ENCODE measurements at regions not wholly inside any gene's neighbourhood (a gene's known extent, or its start where the extent isn't known, plus 50 kb on each side); places are given as distances from the start of the nearest gene placed in this dataset.
"Not testable (repeated sequence)": the region's sequence is repeated elsewhere in the genome, so short reads cannot be mapped to it uniquely, and the experiment has no call there.

GRCh38 chr12:68479896-68480291, 130.8 kb upstream of the RAP1B start:
- no peak for DNase-seq

DNA sequence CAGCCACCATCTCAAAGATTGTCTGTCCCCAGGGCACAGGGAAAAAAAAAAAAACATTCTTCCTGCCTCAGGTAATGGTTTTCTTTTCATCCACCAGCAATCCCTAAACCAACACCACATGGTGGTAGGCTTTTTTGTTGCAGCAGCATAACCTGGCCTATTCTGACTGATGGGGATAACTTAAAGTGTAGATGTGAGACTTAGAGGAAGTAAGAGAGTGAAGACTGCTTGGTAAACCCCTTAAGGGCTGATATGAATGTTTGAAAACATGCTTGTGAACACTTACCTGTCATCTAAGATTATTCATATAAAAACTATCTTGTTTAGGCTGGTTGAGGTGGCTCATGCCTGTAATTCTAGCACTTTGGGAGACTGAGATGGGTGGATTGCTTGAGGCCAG, 130.2 kb upstream of the RAP1B start:
- DNase-seq = no peak

- no peak for DNase-seq
These were observed 129.3 kb upstream of the RAP1B start for GRCh38 chr12:68481181-68481941.

- no peak for DNase-seq
These were observed 128.7 kb upstream of the RAP1B start for GRCh38 chr12:68482014-68482413.

GRCh38 chr12:68482660-68483059, 128.0 kb upstream of the RAP1B start:
- DNase-seq = no peak

- DNase-seq = no peak
These were observed 126.9 kb upstream of the RAP1B start for GRCh38 chr12:68483592-68484383.

DNA sequence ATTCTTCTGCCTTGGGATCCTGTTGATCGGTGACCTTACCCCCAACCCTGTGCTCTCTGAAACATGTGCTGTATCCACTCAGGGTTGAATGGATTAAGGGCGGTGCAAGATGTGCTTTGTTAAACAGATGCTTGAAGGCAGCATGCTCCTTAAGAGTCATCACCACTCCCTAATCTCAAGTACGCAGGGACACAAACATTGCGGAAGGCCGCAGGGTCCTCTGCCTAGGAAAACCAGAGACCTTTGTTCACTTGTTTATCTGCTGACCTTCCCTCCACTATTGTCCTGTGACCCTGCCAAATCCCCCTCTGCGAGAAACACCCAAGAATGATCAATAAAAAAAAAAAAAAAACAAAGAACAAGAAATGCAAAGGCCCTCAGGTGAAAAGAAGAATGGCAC, 126.1 kb upstream of the RAP1B start:
- DNase-seq = not testable (repeated sequence)

DNA sequence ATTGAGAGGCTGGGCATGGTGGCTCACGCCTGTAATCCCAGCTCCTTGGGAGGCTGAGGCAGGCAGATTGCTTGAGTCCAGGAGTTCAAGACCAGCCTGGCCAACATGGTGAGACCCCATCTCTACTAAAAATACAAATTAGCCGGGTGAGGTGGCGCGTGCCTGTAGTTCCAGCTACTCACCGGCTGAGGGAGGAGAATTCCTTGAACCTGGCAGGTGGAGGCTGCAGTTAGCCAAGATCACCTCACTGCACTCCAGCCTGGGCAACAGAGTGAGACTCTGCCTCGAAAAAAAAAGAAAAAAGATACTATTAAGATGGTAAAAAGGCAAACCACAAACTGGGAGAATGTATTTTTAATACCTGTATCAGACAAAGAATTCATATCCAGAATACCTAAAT, 124.2 kb upstream of the RAP1B start:
- DNase-seq = not testable (repeated sequence)

- DNase-seq = no peak
These were observed 122.9 kb upstream of the RAP1B start for GRCh38 chr12:68487721-68488309.

GRCh38 chr12:68489273-68489672, 121.4 kb upstream of the RAP1B start:
- DNase-seq = no peak

DNA sequence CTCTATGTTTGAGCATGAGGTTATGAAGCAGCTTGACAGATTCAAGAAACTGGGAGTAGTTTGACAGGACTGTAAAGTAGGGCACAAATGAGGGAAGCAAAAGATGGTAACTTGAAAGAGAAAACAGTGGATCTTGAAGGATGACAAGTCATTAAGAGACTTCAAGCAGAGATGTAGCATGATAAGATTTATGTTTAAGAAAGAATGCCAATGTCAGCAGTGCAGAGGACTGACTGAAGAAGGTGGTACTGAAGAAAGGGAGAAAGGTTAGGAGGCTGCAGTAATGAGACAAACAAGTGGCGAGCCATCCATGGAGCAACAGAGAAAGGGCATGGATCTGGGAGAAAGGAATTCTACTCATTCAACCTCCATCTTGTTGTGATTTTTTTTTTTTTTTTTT, 120.2 kb upstream of the RAP1B start:
- DNase-seq = no peak

DNA sequence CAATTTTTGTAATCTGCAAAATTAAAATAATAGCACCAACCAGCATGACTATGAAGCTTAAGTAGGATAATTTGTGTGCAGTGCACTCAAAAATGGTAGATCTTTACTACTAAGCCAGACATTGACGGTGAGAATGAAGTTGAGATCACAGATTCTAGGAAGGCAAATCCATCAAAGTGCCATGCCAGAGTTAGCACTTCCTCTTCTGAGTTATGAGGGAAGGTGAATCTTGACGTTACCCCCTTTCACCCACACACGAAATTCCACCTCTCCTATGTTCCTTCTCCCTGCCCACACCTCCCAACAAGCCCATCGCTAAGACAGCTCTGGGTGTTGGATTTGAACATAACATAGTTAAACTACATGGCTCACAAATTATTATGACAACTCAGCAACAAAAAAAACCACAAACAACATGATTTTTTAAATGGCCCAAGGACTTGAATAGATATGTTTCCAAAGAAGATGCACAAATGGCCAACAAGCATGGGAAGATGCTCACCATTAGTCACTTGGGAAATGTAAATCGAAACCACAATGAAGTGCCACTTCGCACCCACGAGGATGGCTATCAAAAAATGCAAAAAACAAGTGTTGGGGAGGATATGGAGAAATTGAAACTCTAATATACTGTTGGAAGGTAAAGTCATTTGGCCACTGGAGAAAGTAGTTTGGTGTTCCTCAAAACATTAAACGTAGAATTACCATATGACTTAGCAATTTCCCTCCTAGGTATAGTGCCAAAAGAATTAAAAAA, 119.3 kb upstream of the RAP1B start:
- no peak for DNase-seq

- peak; percentile 39 for DNase-seq
These were observed 115.2 kb upstream of the RAP1B start for GRCh38 chr12:68495336-68496070.

DNA sequence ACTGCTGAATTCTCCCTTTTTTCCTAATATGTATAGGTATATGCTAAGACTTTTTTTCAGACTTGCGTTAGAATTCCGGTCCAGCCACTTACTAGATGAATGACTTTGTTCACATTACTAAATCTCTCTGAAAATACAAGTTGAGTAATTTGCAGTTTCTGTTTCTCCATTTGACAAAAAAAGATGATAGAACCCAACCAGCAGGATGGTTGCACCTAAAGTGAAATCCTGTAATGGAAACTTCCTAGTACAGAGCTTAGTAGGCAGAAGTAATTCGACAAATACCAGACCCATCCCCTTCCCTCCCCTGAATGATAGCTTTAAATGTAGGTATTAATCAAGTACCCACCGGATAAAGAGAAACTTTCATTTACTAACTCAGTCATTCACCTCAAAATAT, 113.6 kb upstream of the RAP1B start:
- no peak for DNase-seq

GRCh38 chr12:68497702-68498101, 113.0 kb upstream of the RAP1B start:
- peak; percentile 29 for DNase-seq

DNA sequence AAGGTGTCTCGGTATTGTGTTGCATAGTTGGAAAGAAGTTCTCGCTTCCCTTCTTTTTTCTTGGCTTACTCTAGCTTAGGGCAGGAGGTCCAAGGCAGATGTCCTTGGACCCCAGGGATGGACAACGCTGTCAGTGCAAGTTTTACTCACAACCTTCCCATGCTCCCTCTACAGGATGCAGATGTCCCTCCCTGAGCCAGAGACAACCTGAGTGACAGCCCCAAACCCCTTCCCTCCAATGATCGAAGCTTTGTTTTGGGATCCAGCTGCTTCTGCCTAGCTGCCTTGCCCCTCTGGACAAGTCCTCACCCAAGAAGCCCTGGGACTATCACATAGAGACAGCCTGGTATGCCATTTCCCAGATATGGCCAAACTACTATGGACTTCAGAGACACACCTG, 112.0 kb upstream of the RAP1B start:
- DNase-seq = no peak

DNA sequence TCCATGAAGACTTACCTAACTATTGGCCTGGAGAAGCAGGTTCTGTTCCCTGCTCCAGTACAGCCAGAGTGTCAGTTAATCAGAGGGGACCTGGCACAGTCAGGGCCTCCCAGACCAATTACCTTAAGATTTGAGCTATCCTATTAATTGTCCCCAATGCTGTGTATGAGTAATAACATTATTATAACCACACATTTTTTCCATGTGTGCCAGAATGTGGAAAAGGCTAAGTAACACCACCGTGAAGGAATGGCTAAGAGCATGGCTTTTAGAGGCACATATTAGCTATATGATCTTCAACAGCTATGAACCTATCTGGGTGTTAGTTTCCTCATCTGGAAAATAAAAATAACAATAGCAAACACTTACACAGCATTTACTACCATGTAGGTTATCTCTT, 111.1 kb upstream of the RAP1B start:
- no peak for DNase-seq

GRCh38 chr12:68501226-68501625, 109.5 kb upstream of the RAP1B start:
- no peak for DNase-seq

DNA sequence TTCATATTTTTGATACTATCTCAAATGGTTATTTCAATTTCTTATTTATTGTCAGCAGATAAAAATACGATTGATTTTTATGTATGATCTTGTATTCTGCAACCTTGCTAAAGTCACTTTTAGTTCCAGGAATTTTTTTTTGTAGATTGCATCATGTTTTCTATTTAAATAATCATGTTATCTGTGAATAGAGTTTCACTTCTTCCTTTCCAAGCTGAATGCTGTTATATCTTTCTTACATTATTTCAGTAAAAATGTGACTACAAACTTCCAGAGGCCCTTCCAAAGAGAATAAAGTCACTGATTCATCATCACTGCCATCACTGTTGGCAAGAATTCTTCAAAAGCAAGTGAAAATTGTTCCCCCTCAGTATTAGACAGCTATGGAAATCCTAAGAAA, 104.7 kb upstream of the RAP1B start:
- DNase-seq = no peak

- DNase-seq = no peak
These were observed 104.1 kb upstream of the RAP1B start for GRCh38 chr12:68506619-68507018.

GRCh38 chr12:68507657-68508056, 103.0 kb upstream of the RAP1B start:
- DNase-seq = no peak

DNA sequence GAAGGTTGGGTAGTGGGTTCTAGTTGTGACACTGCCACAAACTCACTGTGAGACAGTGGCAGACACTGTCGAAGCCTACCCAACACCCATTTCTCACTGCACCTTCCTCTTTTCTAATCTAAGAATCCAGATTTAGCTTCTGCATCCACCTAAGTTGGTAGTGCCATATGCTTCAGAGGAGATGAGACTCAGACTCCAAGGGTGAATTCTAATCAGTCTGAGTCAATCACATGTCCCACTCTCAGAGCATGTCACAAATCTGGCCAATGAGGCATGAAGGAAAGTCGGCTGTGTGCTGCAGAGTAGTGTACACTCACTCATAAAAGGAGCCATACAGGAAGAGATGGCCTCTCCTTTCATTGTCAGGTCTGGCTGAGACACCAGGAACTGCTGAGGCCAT, 102.1 kb upstream of the RAP1B start:
- DNase-seq = no peak

All from renal pelvis (tissue), 1 donor.